Pancreas (tissue), 10 donors: ENCODE measurements at regions not wholly inside any gene's neighbourhood (a gene's known extent, or its start where the extent isn't known, plus 50 kb on each side); places are given as distances from the start of the nearest gene placed in this dataset.

ENCODE experiments used
- ATAC-seq, 4 donors: fragments of 200-7000 bp; cut with Tn5 transposase; one replicate each; pipeline versions ENCODE4 v1.8.0 to v1.9.1; 2020; ENCODE audit warnings: mild to moderate bottlenecking in 4 of 4, moderate library complexity in 4 of 4
- DNase-seq, 6 donors: peaks; one replicate each; pipeline ENCODE4 v3.0.0-alpha.2; 2020
- FAIRE-seq: peaks from 2 replicates; lab custom pipeline; 2012; peaks lifted over from hg19 to GRCh38; lab: Jason Lieb, UNC
- H3K27ac ChIP-seq, 4 donors: fragments of 200-600 bp; sonication (generic); 1 replicate in 3 of 4; 2 replicates in 1 of 4; pipeline versions ENCODE4 v1.5.0 to v1.8.0; 2020
- H3K27me3 ChIP-seq, 4 donors: fragments of 200-600 bp; one replicate each; pipeline ENCODE4 v1.8.0; 2021
- H3K36me3 ChIP-seq, 3 donors: fragments of 200-600 bp; sonication (generic) in 1 of 3; one replicate each; pipeline versions ENCODE4 v1.5.0 to v1.8.0; 2020 to 2021
- H3K4me1 ChIP-seq, 3 donors: fragments of 200-600 bp; one replicate each; pipeline ENCODE4 v1.8.0; 2021
- H3K4me3 ChIP-seq, 4 donors: fragments of 200-600 bp; sonication (generic) in 2 of 4; one replicate each; pipeline versions ENCODE4 v1.5.0 to v1.8.0; 2020 to 2021
- H3K9me3 ChIP-seq, 4 donors: fragments of 200-600 bp; one replicate each; pipeline ENCODE4 v1.8.0; 2021
- CTCF ChIP-seq, 4 donors: fragments of 200-600 bp; sonication (generic) in 3 of 4; IDR thresholded peaks; one replicate each; pipeline versions ENCODE4 v1.5.0 to v1.8.0; 2021; ENCODE audit warnings: antibody characterized with exemption in 4 of 4
- whole genome bisulfite sequencing, 2 donors: extraction: QIAGEN DNeasy Blood & Tissue Kit; methylation state at CpG; one replicate each; pipeline ENCODE4 v1.1.7; 2013; 5-methylcytosine and 5-hydroxymethylcytosine counted together
- intact Hi-C, 3 donors: fragments of 100-400 bp; cut with DNase I; formaldehyde crosslinking; loops; one replicate each; pipeline versions ENCODE4 v1.11.1 to v1.14.2; 2022
- donor health status: healthy with polysubstance abuse.
- donor health status: DM: no; HTN: no; CAD: no; lungs with moderate emphysema.
- donor health status: DM: no; HTN: no; CAD: no.
- donor health status: control.
- donor health status: control.
- donor health status: Bipolar disorder and iron deficiency.
- donor health status: DM: yes; HTN: yes; CAD: no.
- donor health status: DM: no; HTN: no; CAD: no.
- donor health status: DM: no; HTN: no; CAD: no.
- donor health status: DM: yes; HTN: yes; CAD: no.

GRCh38 chr18:44548291-44549221 is 132.1 kb upstream of the SETBP1 start:
- DNase-seq = no peak
- Histone ChIP-seq H3K4me1 (no peaks in the 10 kb centered on the region), H3K27me3 (no peaks in the 10 kb centered on the region), H3K9me3 (no peaks in the 10 kb centered on the region), H3K27ac (no peak overlapping the region), H3K36me3 (no peaks in the 10 kb centered on the region), H3K4me3 (no peak overlapping the region)
- no peak for TF ChIP-seq CTCF (IDR thresholded peaks at IDR 0.05)
- 75 to 84% methylated on average over 7 of the region's 7 CpGs for WGBS, 2 donors
- no peak for FAIRE-seq
- no peak for ATAC-seq
- intact Hi-C loops = no loop called here

DNA sequence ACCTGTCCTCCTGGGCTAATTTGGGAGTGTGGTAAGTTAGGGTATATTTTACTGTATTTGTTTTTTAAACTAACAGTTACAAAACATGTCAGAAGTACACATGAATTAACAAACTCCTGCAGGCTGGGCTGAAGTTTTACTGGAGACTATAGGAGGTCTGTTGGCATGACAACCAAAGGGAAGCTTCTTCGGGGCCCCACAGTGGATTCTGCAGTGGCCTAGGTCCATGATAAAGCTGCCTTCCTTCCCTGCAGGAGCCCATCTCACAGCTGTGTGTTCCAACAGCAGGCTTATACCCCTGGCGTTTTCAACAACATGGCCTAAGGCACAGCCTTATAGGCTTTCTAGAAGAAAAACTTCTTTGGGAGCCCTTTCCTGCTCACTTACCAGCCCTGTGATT is 128.0 kb upstream of the SETBP1 start:
- Histone ChIP-seq H3K36me3 (no peaks in the 10 kb centered on the region), H3K4me3 (no peak overlapping the region), H3K9me3 (no peaks in the 10 kb centered on the region), H3K4me1 (no peaks in the 10 kb centered on the region), H3K27ac (no peak overlapping the region), H3K27me3 (no peaks in the 10 kb centered on the region)
- intact Hi-C loops = no loop called here
- FAIRE-seq (no peak), ATAC-seq (no peak), DNase-seq (no peak)
- no peak for TF ChIP-seq CTCF (IDR thresholded peaks at IDR 0.05)
- WGBS, 2 donors = 82 to 84% methylated on average over 2 of the region's 2 CpGs

GRCh38 chr18:44556296-44556695 is 124.4 kb upstream of the SETBP1 start:
- FAIRE-seq (no peak), DNase-seq (no peak), ATAC-seq (no peak)
- Histone ChIP-seq H3K36me3 (no peaks in the 10 kb centered on the region), H3K9me3 (no peaks in the 10 kb centered on the region), H3K27ac (no peak overlapping the region), H3K4me3 (no peak overlapping the region), H3K4me1 (no peaks in the 10 kb centered on the region), H3K27me3 (no peaks in the 10 kb centered on the region)
- no peak for TF ChIP-seq CTCF (IDR thresholded peaks at IDR 0.05)
- 40 to 46% methylated on average over 3 of the region's 3 CpGs for WGBS, 2 donors
- intact Hi-C loops = no loop called here

DNA sequence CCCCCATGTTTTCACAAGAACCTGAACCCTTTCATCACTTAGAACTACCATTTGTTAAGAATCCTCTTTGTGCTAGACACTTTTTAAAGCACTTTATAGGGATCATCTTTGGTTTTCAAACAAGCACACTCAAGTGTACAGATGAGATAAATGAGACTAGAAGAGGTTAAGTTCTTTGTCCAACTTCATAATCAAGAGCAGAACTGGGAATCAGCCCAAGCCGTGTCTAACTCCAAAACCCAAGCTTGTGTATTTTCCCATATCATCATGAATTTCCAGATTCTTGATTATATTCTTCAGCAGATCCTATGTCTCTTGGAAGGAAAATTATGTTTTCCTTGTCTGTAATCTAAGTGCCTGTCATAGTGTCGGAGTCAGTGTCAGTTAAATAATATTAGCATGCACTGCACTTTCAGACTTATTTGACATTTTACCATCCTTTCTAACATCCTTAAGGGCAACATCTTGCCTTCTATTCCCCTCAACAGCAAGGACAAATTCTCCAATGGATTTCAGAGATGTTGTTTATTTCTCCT is 123.0 kb upstream of the SETBP1 start:
- no peak for ATAC-seq
- Histone ChIP-seq H3K4me3 (no peak overlapping the region), H3K4me1 (no peaks in the 10 kb centered on the region), H3K9me3 (no peaks in the 10 kb centered on the region), H3K36me3 (no peaks in the 10 kb centered on the region), H3K27me3 (no peaks in the 10 kb centered on the region), H3K27ac (no peak overlapping the region)
- no peak for TF ChIP-seq CTCF (IDR thresholded peaks at IDR 0.05)
- DNase-seq = no peak
- 51 to 57% methylated on average over 2 of the region's 2 CpGs for WGBS, 2 donors
- intact Hi-C loops = no loop called here
- FAIRE-seq = no peak

- ATAC-seq (no peak), DNase-seq (no peak), FAIRE-seq (no peak)
- TF ChIP-seq CTCF (IDR thresholded peaks at IDR 0.05) = no peak
- intact Hi-C loops = no loop called here
- WGBS, 2 donors = 31 to 35% methylated on average over 1 of the region's 1 CpG
- H3K9me3 ChIP-seq = no peaks in the 10 kb centered on the region
- H3K36me3 ChIP-seq = no peaks in the 10 kb centered on the region
- no peak overlapping the region for H3K27ac ChIP-seq
- no peaks in the 10 kb centered on the region for H3K27me3 ChIP-seq
- H3K4me3 ChIP-seq = no peak overlapping the region
- no peaks in the 10 kb centered on the region for H3K4me1 ChIP-seq
Measured at GRCh38 chr18:44558767-44559166, 121.9 kb upstream of the SETBP1 start.
